Uterus (tissue), 2 donors: ENCODE measurements at regions not wholly inside any gene's neighbourhood (a gene's known extent, or its start where the extent isn't known, plus 50 kb on each side); places are given as distances from the start of the nearest gene placed in this dataset.

ENCODE experiments used
- CTCF ChIP-seq, 4 experiments: fragments of 200-600 bp in 2 of 4; fragments of 450-650 bp in 2 of 4; sonication (generic) in 2 of 4; IDR thresholded peaks; one replicate each; pipeline ENCODE4 v1.5.1; 2016 to 2019; ENCODE audit warnings: antibody characterized with exemption in 4 of 4, mild to moderate bottlenecking in 2 of 4, moderate library complexity in 1 of 4
- POLR2A ChIP-seq, 2 donors: fragments of 450-650 bp; IDR thresholded peaks; one replicate each; pipeline ENCODE4 v1.6.1; 2016; ENCODE audit warnings: antibody characterized with exemption in 2 of 2, mild to moderate bottlenecking in 1 of 2, moderate library complexity in 1 of 2

DNA sequence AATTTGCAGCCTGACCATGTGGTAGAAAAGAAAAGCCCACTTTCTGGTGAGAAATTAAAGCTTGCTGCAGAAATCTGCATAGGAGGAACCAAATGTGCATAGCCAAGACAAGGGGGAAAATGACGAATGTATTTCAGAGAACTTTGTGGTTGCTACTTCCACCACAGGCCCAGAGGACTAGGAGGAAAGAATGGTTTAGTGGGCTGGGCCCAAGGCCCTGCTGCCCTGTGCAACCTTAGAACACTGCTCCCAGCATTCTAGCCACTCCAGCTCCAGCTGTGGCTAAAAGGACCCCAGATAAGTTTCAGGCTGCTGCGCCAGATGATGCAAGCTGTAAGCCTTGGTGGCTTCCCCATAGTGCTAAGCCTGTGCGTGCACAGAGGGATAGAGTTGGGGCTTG is 764.3 kb downstream of the SLC6A15 start:
- TF ChIP-seq CTCF (IDR thresholded peaks at IDR 0.05), result no peak
- TF ChIP-seq POLR2A (IDR thresholded peaks at IDR 0.05), result no peak
